ENCODE measurements at regions not wholly inside any gene's neighbourhood (a gene's known extent, or its start where the extent isn't known, plus 50 kb on each side); places are given as distances from the start of the nearest gene placed in this dataset.

GRCh38 chr13:73913751-73914518, 220.3 kb downstream of the KLF12 start:
- H3K27ac Mint-ChIP-seq (ENCODE audit: unreplicated experiment) = no peak overlapping the region
- peaks cover 9% of the 10 kb centered on the region for H3K4me1 Mint-ChIP-seq (ENCODE audit: unreplicated experiment)
- no peaks in the 10 kb centered on the region for H3K9me3 Mint-ChIP-seq (ENCODE audit: unreplicated experiment)
- H3K27me3 Mint-ChIP-seq (ENCODE audit: unreplicated experiment) = no peaks in the 10 kb centered on the region
- no peak for DNase-seq (ENCODE audit: low spot score)
- no peaks in the 10 kb centered on the region for H3K36me3 Mint-ChIP-seq (ENCODE audit: low read depth, unreplicated experiment)
- H3K4me3 Mint-ChIP-seq (ENCODE audit: unreplicated experiment) = no peak overlapping the region
- TF ChIP-seq, protein P1, sequence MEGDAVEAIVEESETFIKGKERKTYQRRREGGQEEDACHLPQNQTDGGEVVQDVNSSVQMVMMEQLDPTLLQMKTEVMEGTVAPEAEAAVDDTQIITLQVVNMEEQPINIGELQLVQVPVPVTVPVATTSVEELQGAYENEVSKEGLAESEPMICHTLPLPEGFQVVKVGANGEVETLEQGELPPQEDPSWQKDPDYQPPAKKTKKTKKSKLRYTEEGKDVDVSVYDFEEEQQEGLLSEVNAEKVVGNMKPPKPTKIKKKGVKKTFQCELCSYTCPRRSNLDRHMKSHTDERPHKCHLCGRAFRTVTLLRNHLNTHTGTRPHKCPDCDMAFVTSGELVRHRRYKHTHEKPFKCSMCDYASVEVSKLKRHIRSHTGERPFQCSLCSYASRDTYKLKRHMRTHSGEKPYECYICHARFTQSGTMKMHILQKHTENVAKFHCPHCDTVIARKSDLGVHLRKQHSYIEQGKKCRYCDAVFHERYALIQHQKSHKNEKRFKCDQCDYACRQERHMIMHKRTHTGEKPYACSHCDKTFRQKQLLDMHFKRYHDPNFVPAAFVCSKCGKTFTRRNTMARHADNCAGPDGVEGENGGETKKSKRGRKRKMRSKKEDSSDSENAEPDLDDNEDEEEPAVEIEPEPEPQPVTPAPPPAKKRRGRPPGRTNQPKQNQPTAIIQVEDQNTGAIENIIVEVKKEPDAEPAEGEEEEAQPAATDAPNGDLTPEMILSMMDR (IDR thresholded peaks at IDR 0.05; ENCODE audit: unreplicated experiment) = no peak

- no peak overlapping the region for H3K4me3 Mint-ChIP-seq (ENCODE audit: unreplicated experiment)
- H3K9me3 Mint-ChIP-seq (ENCODE audit: unreplicated experiment) = no peaks in the 10 kb centered on the region
- H3K4me1 Mint-ChIP-seq (ENCODE audit: unreplicated experiment) = peaks cover 9% of the 10 kb centered on the region
- H3K36me3 Mint-ChIP-seq (ENCODE audit: low read depth, unreplicated experiment) = no peaks in the 10 kb centered on the region
- no peak for DNase-seq (ENCODE audit: low spot score)
- no peaks in the 10 kb centered on the region for H3K27me3 Mint-ChIP-seq (ENCODE audit: unreplicated experiment)
- no peak overlapping the region for H3K27ac Mint-ChIP-seq (ENCODE audit: unreplicated experiment)
- TF ChIP-seq, protein P1 (IDR thresholded peaks at IDR 0.05; ENCODE audit: unreplicated experiment) = no peak
Observed at GRCh38 chr13:73913079-73913740, 221.0 kb downstream of the KLF12 start.

DNA sequence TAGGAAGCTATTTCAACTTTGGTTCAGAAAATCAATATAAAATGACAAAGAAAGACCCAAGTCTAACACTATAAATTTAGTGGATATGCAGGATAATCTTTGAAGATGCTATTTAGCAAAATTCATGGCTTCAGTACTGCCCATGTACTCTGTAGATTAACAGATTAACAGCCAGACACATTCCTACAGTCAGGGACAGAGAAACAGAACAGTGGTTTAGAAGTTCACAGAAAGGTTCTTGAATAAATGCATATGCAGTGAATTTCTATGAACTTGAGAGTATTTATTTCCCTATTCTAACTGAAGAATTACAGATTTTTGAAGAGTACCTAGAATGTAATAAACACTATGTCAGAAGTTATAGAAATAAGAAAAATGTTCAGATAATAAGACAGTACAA, 222.8 kb downstream of the KLF12 start:
- no peaks in the 10 kb centered on the region for H3K27me3 Mint-ChIP-seq (ENCODE audit: unreplicated experiment)
- H3K4me3 Mint-ChIP-seq (ENCODE audit: unreplicated experiment) = no peak overlapping the region
- peaks cover 9% of the 10 kb centered on the region for H3K4me1 Mint-ChIP-seq (ENCODE audit: unreplicated experiment)
- DNase-seq (ENCODE audit: low spot score) = no peak
- TF ChIP-seq, protein P1 (IDR thresholded peaks at IDR 0.05; ENCODE audit: unreplicated experiment) = no peak
- H3K27ac Mint-ChIP-seq (ENCODE audit: unreplicated experiment) = no peak overlapping the region
- H3K36me3 Mint-ChIP-seq (ENCODE audit: low read depth, unreplicated experiment) = no peaks in the 10 kb centered on the region
- H3K9me3 Mint-ChIP-seq (ENCODE audit: unreplicated experiment) = no peaks in the 10 kb centered on the region

DNA sequence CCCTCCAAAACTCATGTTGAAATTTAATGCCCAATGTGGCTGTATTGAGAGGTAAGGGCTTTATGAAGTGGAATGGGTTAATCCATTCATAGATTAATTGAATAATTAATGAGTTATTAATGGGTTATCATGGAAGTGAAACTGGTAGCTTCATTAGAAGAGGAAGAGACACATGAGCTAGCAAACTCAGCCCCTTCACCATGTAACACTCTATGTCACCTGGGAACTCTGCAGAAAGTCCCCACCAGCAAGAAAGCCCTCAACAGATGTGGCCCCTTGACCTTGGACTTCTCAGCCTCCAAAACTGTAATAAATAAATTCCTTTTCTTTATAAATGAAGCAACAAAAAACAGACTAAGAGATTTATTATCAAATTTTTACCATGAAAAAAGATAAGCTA, 223.5 kb downstream of the KLF12 start:
- Mint-ChIP-seq H3K4me3 (ENCODE audit: unreplicated experiment) (no peak overlapping the region), H3K27ac (ENCODE audit: unreplicated experiment) (no peak overlapping the region), H3K4me1 (ENCODE audit: unreplicated experiment) (peaks cover 9% of the 10 kb centered on the region), H3K9me3 (ENCODE audit: unreplicated experiment) (no peaks in the 10 kb centered on the region), H3K36me3 (ENCODE audit: low read depth, unreplicated experiment) (no peaks in the 10 kb centered on the region), H3K27me3 (ENCODE audit: unreplicated experiment) (no peaks in the 10 kb centered on the region)
- no peak for DNase-seq (ENCODE audit: low spot score)
- TF ChIP-seq, protein P1 (IDR thresholded peaks at IDR 0.05; ENCODE audit: unreplicated experiment) = no peak

DNA sequence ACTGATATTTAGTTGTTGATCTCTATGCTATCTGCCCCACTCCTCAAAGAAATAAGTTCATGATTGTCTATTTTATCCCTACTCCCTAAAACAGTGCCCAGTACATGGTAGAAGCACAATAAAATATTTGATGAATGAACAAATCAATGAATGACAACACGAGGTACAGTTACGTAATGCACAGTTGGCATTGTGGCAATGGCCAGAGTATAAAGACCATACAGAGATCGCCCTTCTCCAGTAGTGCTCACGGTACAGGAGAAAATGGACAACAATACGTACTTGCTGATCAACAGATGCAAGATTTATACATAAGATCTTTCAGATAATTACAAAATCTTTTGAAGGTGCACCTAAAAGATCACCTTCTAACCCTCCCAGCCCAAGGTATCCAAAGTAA, 225.4 kb downstream of the KLF12 start:
- Mint-ChIP-seq H3K27ac (ENCODE audit: unreplicated experiment) (no peak overlapping the region), H3K36me3 (ENCODE audit: low read depth, unreplicated experiment) (no peaks in the 10 kb centered on the region), H3K9me3 (ENCODE audit: unreplicated experiment) (no peaks in the 10 kb centered on the region), H3K4me3 (ENCODE audit: unreplicated experiment) (no peak overlapping the region), H3K27me3 (ENCODE audit: unreplicated experiment) (no peaks in the 10 kb centered on the region), H3K4me1 (ENCODE audit: unreplicated experiment) (peaks cover 9% of the 10 kb centered on the region)
- DNase-seq (ENCODE audit: low spot score) = no peak
- TF ChIP-seq, protein P1 (IDR thresholded peaks at IDR 0.05; ENCODE audit: unreplicated experiment) = no peak

All from endothelial cell (in vitro differentiated cells).